Karpas-422 (cell line): ENCODE measurements at regions not wholly inside any gene's neighbourhood (a gene's known extent, or its start where the extent isn't known, plus 50 kb on each side); places are given as distances from the start of the nearest gene placed in this dataset. TPM values are rescaled to one million over a fixed set of nuclear protein-coding genes. Genes with fewer than 3 reads are reported as not detected.

Experiments
- DNase-seq: peaks from one replicate; pipeline ENCODE4 v3.0.0-alpha.2; 2015
- H2AFZ ChIP-seq: fragments of 200-600 bp; sonication (generic); 2 replicates; pipeline ENCODE4 v1.6.1; 2014; ENCODE audit warnings: antibody characterized with exemption, low read length, mixed read lengths
- H3K27ac ChIP-seq: fragments of 200-600 bp; sonication (generic); 2 replicates; pipeline ENCODE4 v1.5.1; 2014; ENCODE audit warnings: mild to moderate bottlenecking, low read length, moderate library complexity
- H3K27me3 ChIP-seq: fragments of 200-600 bp; sonication (generic); 2 replicates; pipeline ENCODE4 v1.6.1; 2014; ENCODE audit warnings: low read length, mixed read lengths
- H3K36me3 ChIP-seq: fragments of 200-600 bp; sonication (generic); 2 replicates; pipeline ENCODE4 v1.6.1; 2014; ENCODE audit warnings: low read length, mixed read lengths; ENCODE audit not compliant: insufficient read depth
- H3K4me1 ChIP-seq: fragments of 200-600 bp; sonication (generic); 2 replicates; pipeline ENCODE4 v1.6.1; 2014; ENCODE audit warnings: mild to moderate bottlenecking, low read length, mixed read lengths
- H3K4me2 ChIP-seq: fragments of 200-600 bp; sonication (generic); 2 replicates; pipeline ENCODE4 v1.6.1; 2014; ENCODE audit warnings: low read length, low read depth, mild to moderate bottlenecking; ENCODE audit not compliant: poor library complexity, severe bottlenecking
- H3K4me3 ChIP-seq: fragments of 200-600 bp; sonication (generic); 2 replicates; pipeline ENCODE4 v1.5.1; 2014; ENCODE audit warnings: mild to moderate bottlenecking, antibody characterized with exemption, low read length, mixed read lengths
- H3K79me2 ChIP-seq: fragments of 200-600 bp; sonication (generic); 2 replicates; pipeline ENCODE4 v1.6.1; 2014; ENCODE audit warnings: mild to moderate bottlenecking, low read length, mixed read lengths
- H3K9ac ChIP-seq: fragments of 200-600 bp; sonication (generic); 2 replicates; pipeline ENCODE4 v1.6.0; 2014; ENCODE audit warnings: low read length
- H3K9me2 ChIP-seq: fragments of 200-600 bp; sonication (generic), shearing (Covaris generic); replicated peaks from 2 replicates; pipeline ENCODE4 v1.6.0; 2014; ENCODE audit warnings: mild to moderate bottlenecking, low read length, moderate library complexity; ENCODE audit not compliant: insufficient read depth
- H3K9me3 ChIP-seq: fragments of 300-700, 200-600 bp; sonication (generic); 2 replicates; pipeline ENCODE4 v1.6.1; 2014; ENCODE audit warnings: low read length, mixed read lengths
- H4K20me1 ChIP-seq: fragments of 200-600 bp; sonication (generic); 2 replicates; pipeline ENCODE4 v1.6.1; 2014; ENCODE audit warnings: mild to moderate bottlenecking, antibody characterized with exemption, low read length, low read depth; ENCODE audit not compliant: insufficient read depth
- small RNA-seq: library from RNA; depleted of rRNA; stranded (forward); fragments of <200 nt; gene quantifications from one replicate; pipeline ENCODE3, GENCODE V24; 2014

GRCh38 chr1:39149509-39149908, 55.0 kb upstream of the MACF1 start:
- no peaks in the 10 kb centered on the region for H3K27me3 ChIP-seq
- no peaks in the 10 kb centered on the region for H3K4me1 ChIP-seq
- no peak overlapping the region for H3K9ac ChIP-seq
- no peak overlapping the region for H3K27ac ChIP-seq
- H4K20me1 ChIP-seq: no peaks in the 10 kb centered on the region
- H3K9me2 ChIP-seq: no peaks in the 10 kb centered on the region
- no peak overlapping the region for H3K4me2 ChIP-seq
- H3K79me2 ChIP-seq: no peaks in the 10 kb centered on the region
- H2AFZ ChIP-seq: no peak overlapping the region
- H3K9me3 ChIP-seq: no peaks in the 10 kb centered on the region
- no peak for DNase-seq
- no peak overlapping the region for H3K4me3 ChIP-seq
- no peaks in the 10 kb centered on the region for H3K36me3 ChIP-seq

DNA sequence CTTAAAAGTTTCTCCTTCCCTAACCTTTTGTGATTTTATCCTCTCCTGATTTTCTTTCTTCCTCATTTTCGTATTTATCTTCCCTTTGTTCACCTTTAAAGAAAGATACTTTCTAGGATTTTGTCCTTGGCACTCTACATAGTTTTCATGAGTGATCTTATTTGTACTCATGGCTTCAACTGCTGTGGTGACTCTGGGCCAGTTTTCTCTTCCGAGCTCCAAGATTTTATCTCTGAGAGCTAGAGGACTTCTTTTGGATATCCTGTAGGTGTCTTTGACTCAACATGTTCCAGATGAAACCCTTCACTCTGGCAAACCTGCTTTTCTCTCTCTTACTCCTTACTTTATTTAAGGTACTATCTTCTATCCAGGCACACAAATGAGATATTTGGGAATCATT, 53.7 kb upstream of the MACF1 start:
- no peak overlapping the region for H2AFZ ChIP-seq
- no peaks in the 10 kb centered on the region for H4K20me1 ChIP-seq
- H3K9me2 ChIP-seq: no peaks in the 10 kb centered on the region
- H3K36me3 ChIP-seq: no peaks in the 10 kb centered on the region
- no peaks in the 10 kb centered on the region for H3K4me1 ChIP-seq
- H3K79me2 ChIP-seq: no peaks in the 10 kb centered on the region
- no peak overlapping the region for H3K4me3 ChIP-seq
- H3K4me2 ChIP-seq: no peak overlapping the region
- H3K9ac ChIP-seq: no peak overlapping the region
- no peaks in the 10 kb centered on the region for H3K9me3 ChIP-seq
- DNase-seq: no peak
- no peaks in the 10 kb centered on the region for H3K27me3 ChIP-seq
- H3K27ac ChIP-seq: no peak overlapping the region

GRCh38 chr1:39151267-39151666, 53.2 kb upstream of the MACF1 start:
- no peak for DNase-seq
- H3K27ac ChIP-seq: no peak overlapping the region
- no peaks in the 10 kb centered on the region for H3K9me3 ChIP-seq
- H3K4me3 ChIP-seq: no peak overlapping the region
- H3K4me2 ChIP-seq: no peak overlapping the region
- H3K27me3 ChIP-seq: no peaks in the 10 kb centered on the region
- no peaks in the 10 kb centered on the region for H3K9me2 ChIP-seq
- H3K79me2 ChIP-seq: no peaks in the 10 kb centered on the region
- H4K20me1 ChIP-seq: no peaks in the 10 kb centered on the region
- no peaks in the 10 kb centered on the region for H3K4me1 ChIP-seq
- no peaks in the 10 kb centered on the region for H3K36me3 ChIP-seq
- no peak overlapping the region for H2AFZ ChIP-seq
- H3K9ac ChIP-seq: no peak overlapping the region

DNA sequence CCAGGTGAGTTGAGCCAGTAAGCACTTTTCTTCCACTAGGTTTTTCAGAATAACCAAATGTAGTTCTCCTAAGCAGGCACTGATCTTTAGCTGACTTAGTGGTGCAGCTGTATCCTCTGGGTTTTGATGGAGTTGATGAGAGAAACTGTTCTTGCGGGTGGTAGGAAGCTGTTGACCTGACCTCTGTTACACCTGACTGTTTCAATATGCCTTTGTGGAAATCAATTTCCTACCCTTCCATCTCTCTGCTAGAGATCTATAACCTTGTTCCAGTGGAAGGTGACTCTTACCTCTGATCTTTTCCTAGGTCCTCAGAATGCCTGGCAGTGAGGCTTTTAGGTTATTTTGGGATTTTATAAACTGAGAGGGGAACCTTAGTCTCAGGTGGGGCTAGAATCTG, 51.6 kb upstream of the MACF1 start:
- H3K9ac ChIP-seq: no peak overlapping the region
- H3K27me3 ChIP-seq: no peaks in the 10 kb centered on the region
- no peaks in the 10 kb centered on the region for H3K79me2 ChIP-seq
- DNase-seq: no peak
- no peaks in the 10 kb centered on the region for H3K4me1 ChIP-seq
- H3K36me3 ChIP-seq: no peaks in the 10 kb centered on the region
- no peaks in the 10 kb centered on the region for H3K9me2 ChIP-seq
- no peak overlapping the region for H3K4me3 ChIP-seq
- no peak overlapping the region for H2AFZ ChIP-seq
- no peaks in the 10 kb centered on the region for H3K9me3 ChIP-seq
- no peak overlapping the region for H3K4me2 ChIP-seq
- H3K27ac ChIP-seq: no peak overlapping the region
- H4K20me1 ChIP-seq: no peaks in the 10 kb centered on the region

GRCh38 chr1:39153684-39154083, 50.8 kb upstream of the MACF1 start:
- no peaks in the 10 kb centered on the region for H4K20me1 ChIP-seq
- H3K27ac ChIP-seq: no peak overlapping the region
- no peak overlapping the region for H3K4me3 ChIP-seq
- no peak overlapping the region for H2AFZ ChIP-seq
- no peaks in the 10 kb centered on the region for H3K36me3 ChIP-seq
- no peaks in the 10 kb centered on the region for H3K4me1 ChIP-seq
- H3K9me2 ChIP-seq: no peaks in the 10 kb centered on the region
- no peaks in the 10 kb centered on the region for H3K9me3 ChIP-seq
- no peaks in the 10 kb centered on the region for H3K79me2 ChIP-seq
- H3K27me3 ChIP-seq: no peaks in the 10 kb centered on the region
- no peak for DNase-seq
- no peak overlapping the region for H3K4me2 ChIP-seq
- no peak overlapping the region for H3K9ac ChIP-seq

GRCh38 chr1:39154553-39155421, 49.7 kb upstream of the MACF1 start:
- no peak overlapping the region for H2AFZ ChIP-seq
- H3K4me3 ChIP-seq: no peak overlapping the region
- no peak overlapping the region for H3K4me2 ChIP-seq
- H3K79me2 ChIP-seq: no peaks in the 10 kb centered on the region
- H3K9me2 ChIP-seq: no peaks in the 10 kb centered on the region
- H3K27ac ChIP-seq: no peak overlapping the region
- H4K20me1 ChIP-seq: no peaks in the 10 kb centered on the region
- H3K36me3 ChIP-seq: no peaks in the 10 kb centered on the region
- no peaks in the 10 kb centered on the region for H3K27me3 ChIP-seq
- no peaks in the 10 kb centered on the region for H3K4me1 ChIP-seq
- no peak for DNase-seq
- H3K9me3 ChIP-seq: no peaks in the 10 kb centered on the region
- H3K9ac ChIP-seq: no peak overlapping the region

Small RNA genes in the stretch of these regions (small RNA-seq; reads per million reads assigned to genes)
- not detected for gene RNA5SP44
- not detected for gene RNU6-608P
